NCI-H2107 treated with DMSO at 0.1 percent for 48 hours (cell line): ENCODE measurements at regions not wholly inside any gene's neighbourhood (a gene's known extent, or its start where the extent isn't known, plus 50 kb on each side); places are given as distances from the start of the nearest gene placed in this dataset.
A peak's percentile ranks its signal among the peaks of the same experiment; 100 is the strongest.

Experiments used
- DNase-seq: peaks from one replicate; lab custom pipeline; 2025; ENCODE audit not compliant: unreplicated experiment; lab: John Stamatoyannopoulos, UW

GRCh38 chr13:99717959-99718674, 216.8 kb downstream of the TM9SF2 start:
- DNase-seq, result no peak

- no peak for DNase-seq
These were observed 207.9 kb downstream of the TM9SF2 start for GRCh38 chr13:99709134-99709533.

- peak; percentile 17 for DNase-seq
These were observed 203.1 kb downstream of the TM9SF2 start for GRCh38 chr13:99704390-99704789.

GRCh38 chr13:99703908-99704307, 202.6 kb downstream of the TM9SF2 start:
- no peak for DNase-seq

- DNase-seq, result peak; percentile 89
These were observed 201.5 kb downstream of the TM9SF2 start for GRCh38 chr13:99702687-99703319.

GRCh38 chr13:99700468-99700867, 199.2 kb downstream of the TM9SF2 start:
- no peak for DNase-seq

GRCh38 chr13:99698816-99699099, 197.5 kb downstream of the TM9SF2 start:
- DNase-seq, result no peak

- no peak for DNase-seq
These were observed 196.9 kb downstream of the TM9SF2 start for GRCh38 chr13:99698010-99698815.

- no peak for DNase-seq
These were observed 194.6 kb downstream of the TM9SF2 start for GRCh38 chr13:99695857-99696256.

GRCh38 chr13:99693852-99694611, 192.8 kb downstream of the TM9SF2 start:
- no peak for DNase-seq

GRCh38 chr13:99693351-99693750, 192.1 kb downstream of the TM9SF2 start:
- DNase-seq, result no peak

- DNase-seq, result no peak
These were observed 191.6 kb downstream of the TM9SF2 start for GRCh38 chr13:99692854-99693253.

- no peak for DNase-seq
These were observed 190.3 kb downstream of the TM9SF2 start for GRCh38 chr13:99691552-99691951.

GRCh38 chr13:99690426-99691174, 189.3 kb downstream of the TM9SF2 start:
- DNase-seq, result no peak

- no peak for DNase-seq
These were observed 188.7 kb downstream of the TM9SF2 start for GRCh38 chr13:99689955-99690354.

GRCh38 chr13:99688776-99689175, 187.5 kb downstream of the TM9SF2 start:
- no peak for DNase-seq

GRCh38 chr13:99687723-99688397, 186.6 kb downstream of the TM9SF2 start:
- no peak for DNase-seq

GRCh38 chr13:99686944-99687411, 185.7 kb downstream of the TM9SF2 start:
- DNase-seq, result no peak

GRCh38 chr13:99686157-99686572, 184.9 kb downstream of the TM9SF2 start:
- DNase-seq, result no peak

- no peak for DNase-seq
These were observed 180.4 kb downstream of the TM9SF2 start for GRCh38 chr13:99681695-99682094.
